ENCODE measurements at regions not wholly inside any gene's neighbourhood (a gene's known extent, or its start where the extent isn't known, plus 50 kb on each side); places are given as distances from the start of the nearest gene placed in this dataset.

- no peak for DNase-seq
Measured at GRCh38 chr13:106008540-106008939, 526.9 kb downstream of the EFNB2 start.

- no peak for DNase-seq
Measured at GRCh38 chr13:106007156-106007555, 528.3 kb downstream of the EFNB2 start.

GRCh38 chr13:106003651-106004050 lies 531.8 kb downstream of the EFNB2 start:
- DNase-seq: no peak

- no peak for DNase-seq
Measured at GRCh38 chr13:106001443-106001842, 534.0 kb downstream of the EFNB2 start.

- no peak for DNase-seq
Measured at GRCh38 chr13:105997581-105998550, 537.6 kb downstream of the EFNB2 start.

- no peak for DNase-seq
Measured at GRCh38 chr13:105996391-105997025, 539.0 kb downstream of the EFNB2 start.

GRCh38 chr13:105994340-105994739 lies 541.1 kb downstream of the EFNB2 start:
- no peak for DNase-seq

GRCh38 chr13:105991622-105992277 lies 543.7 kb downstream of the EFNB2 start:
- DNase-seq: no peak

- no peak for DNase-seq
Measured at GRCh38 chr13:105991131-105991530, 544.3 kb downstream of the EFNB2 start.

- DNase-seq: no peak
Measured at GRCh38 chr13:105990256-105990958, 545.1 kb downstream of the EFNB2 start.

GRCh38 chr13:105984646-105985045 lies 550.8 kb downstream of the EFNB2 start:
- no peak for DNase-seq

GRCh38 chr13:105984236-105984635 lies 551.2 kb downstream of the EFNB2 start:
- no peak for DNase-seq

- DNase-seq: no peak
Measured at GRCh38 chr13:105982219-105982930, 553.1 kb downstream of the EFNB2 start.

- no peak for DNase-seq
Measured at GRCh38 chr13:105979131-105980011, 556.1 kb downstream of the EFNB2 start.

GRCh38 chr13:105974380-105974779 lies 561.1 kb downstream of the EFNB2 start:
- DNase-seq: no peak

GRCh38 chr13:105972811-105973590 lies 562.5 kb downstream of the EFNB2 start:
- DNase-seq: no peak

GRCh38 chr13:105972306-105972721 lies 563.1 kb downstream of the EFNB2 start:
- no peak for DNase-seq

- no peak for DNase-seq
Measured at GRCh38 chr13:105971738-105972137, 563.7 kb downstream of the EFNB2 start.

- no peak for DNase-seq
Measured at GRCh38 chr13:105971312-105971711, 564.1 kb downstream of the EFNB2 start.

- no peak for DNase-seq
Measured at GRCh38 chr13:105969761-105970160, 565.7 kb downstream of the EFNB2 start.

Data from CD4-positive, alpha-beta T cell treated with Interleukin-1 beta for 1 hour (primary cell).